ENCODE measurements at regions not wholly inside any gene's neighbourhood (a gene's known extent, or its start where the extent isn't known, plus 50 kb on each side); places are given as distances from the start of the nearest gene placed in this dataset.

GRCh38 chr3:59310736-59311135, 260.9 kb upstream of the CFAP20DC start:
- intact Hi-C loops (cut with micrococcal nuclease; ENCODE audit: unreplicated experiment) = loop anchor here (10.0 kb wide), 2 partner anchors 104 to 544 kb away; no protein-coding TSS in a partner anchor
- ChIA-PET POLR2A (ENCODE audit: low non-redundant PET) (no interaction called here), CTCF (no interaction called here)
- no peaks in the 10 kb centered on the region for H3K27me3 ChIP-seq (replicated peaks; ENCODE audit: insufficient read depth, low read depth, low read length, poor library complexity)
- no peaks in the 10 kb centered on the region for H3K36me3 ChIP-seq (ENCODE audit: insufficient read depth, low read length, poor library complexity, severe bottlenecking)
- no peak overlapping the region for H3K27ac ChIP-seq (ENCODE audit: low read depth, low read length, poor library complexity, severe bottlenecking)
- TF ChIP-seq EZH2 (IDR thresholded peaks at IDR 0.05; ENCODE audit: borderline replicate concordance, low read depth, low read length, poor library complexity, severe bottlenecking) (no peak), CTCF (conservative IDR thresholded peaks at IDR 0.05; ENCODE audit: low read depth, low read length) (no peak)
- H3K4me3 ChIP-seq (ENCODE audit: low read depth, low read length, poor library complexity, severe bottlenecking) = no peak overlapping the region
- H3K4me1 ChIP-seq (ENCODE audit: insufficient read depth, low read length, poor library complexity, severe bottlenecking) = no peaks in the 10 kb centered on the region
- no peaks in the 10 kb centered on the region for H3K9me3 ChIP-seq (ENCODE audit: low read depth, low read length, poor library complexity, severe bottlenecking)
- no TSS peak for BruUV-seq (replicated peaks)
- no peak for DNase-seq (ENCODE audit: low spot score)

GRCh38 chr3:59308684-59309083, 258.9 kb upstream of the CFAP20DC start:
- CTCF ChIA-PET = interaction anchor here (0.8 to 1.0 kb wide), 2 partner anchors 11 to 56 kb away, joined by 4 read pairs; no protein-coding TSS in a partner anchor
- Histone ChIP-seq H3K4me3 (ENCODE audit: low read depth, low read length, poor library complexity, severe bottlenecking) (no peak overlapping the region), H3K36me3 (ENCODE audit: insufficient read depth, low read length, poor library complexity, severe bottlenecking) (no peaks in the 10 kb centered on the region), H3K9me3 (ENCODE audit: low read depth, low read length, poor library complexity, severe bottlenecking) (no peaks in the 10 kb centered on the region), H3K27ac (ENCODE audit: low read depth, low read length, poor library complexity, severe bottlenecking) (no peak overlapping the region), H3K27me3 (replicated peaks; ENCODE audit: insufficient read depth, low read depth, low read length, poor library complexity) (no peaks in the 10 kb centered on the region), H3K4me1 (ENCODE audit: insufficient read depth, low read length, poor library complexity, severe bottlenecking) (no peaks in the 10 kb centered on the region)
- BruUV-seq (replicated peaks) = no TSS peak
- TF ChIP-seq CTCF (conservative IDR thresholded peaks at IDR 0.05; ENCODE audit: low read depth, low read length) = peak; percentile 32; the same call in 1 of the 2 replicates
- TF ChIP-seq EZH2 (IDR thresholded peaks at IDR 0.05; ENCODE audit: borderline replicate concordance, low read depth, low read length, poor library complexity, severe bottlenecking) = no peak
- no peak for DNase-seq (ENCODE audit: low spot score)
- POLR2A ChIA-PET (ENCODE audit: low non-redundant PET) = no interaction called here
- intact Hi-C loops (cut with micrococcal nuclease; ENCODE audit: unreplicated experiment) = no loop called here

GRCh38 chr3:59308001-59308400, 258.2 kb upstream of the CFAP20DC start:
- CTCF ChIA-PET = interaction anchor here (0.8 kb wide), 1 partner anchor 57 kb away, joined by 4 read pairs; no protein-coding TSS in a partner anchor
- POLR2A ChIA-PET (ENCODE audit: low non-redundant PET) = no interaction called here
- TF ChIP-seq EZH2 (IDR thresholded peaks at IDR 0.05; ENCODE audit: borderline replicate concordance, low read depth, low read length, poor library complexity, severe bottlenecking) = no peak
- TF ChIP-seq CTCF (conservative IDR thresholded peaks at IDR 0.05; ENCODE audit: low read depth, low read length) = no peak
- intact Hi-C loops (cut with micrococcal nuclease; ENCODE audit: unreplicated experiment) = no loop called here
- Histone ChIP-seq H3K36me3 (ENCODE audit: insufficient read depth, low read length, poor library complexity, severe bottlenecking) (no peaks in the 10 kb centered on the region), H3K9me3 (ENCODE audit: low read depth, low read length, poor library complexity, severe bottlenecking) (no peaks in the 10 kb centered on the region), H3K27me3 (replicated peaks; ENCODE audit: insufficient read depth, low read depth, low read length, poor library complexity) (no peaks in the 10 kb centered on the region), H3K27ac (ENCODE audit: low read depth, low read length, poor library complexity, severe bottlenecking) (no peak overlapping the region), H3K4me1 (ENCODE audit: insufficient read depth, low read length, poor library complexity, severe bottlenecking) (no peaks in the 10 kb centered on the region), H3K4me3 (ENCODE audit: low read depth, low read length, poor library complexity, severe bottlenecking) (no peak overlapping the region)
- no TSS peak for BruUV-seq (replicated peaks)
- no peak for DNase-seq (ENCODE audit: low spot score)
